CD14-positive monocyte (primary cell): ENCODE measurements at regions not wholly inside any gene's neighbourhood (a gene's known extent, or its start where the extent isn't known, plus 50 kb on each side); places are given as distances from the start of the nearest gene placed in this dataset.

Experiments
- DNase-seq, 3 donors: peaks; one replicate each; pipeline ENCODE4 v3.0.0-alpha.2; 2011 to 2022
- H2AFZ ChIP-seq: 2 replicates; pipeline ENCODE4 v1.6.0; 2012; ENCODE audit warnings: mild to moderate bottlenecking, low read depth, low read length, inconsistent platforms; ENCODE audit not compliant: insufficient read depth, poor library complexity, severe bottlenecking
- H3K27ac ChIP-seq, 2 donors: 1 replicate in 1 of 2; 2 replicates in 1 of 2; pipeline ENCODE4 v1.5.1; 2012 to 2013; ENCODE audit warnings: low read length in 2 of 2, control low read depth in 1 of 2, inconsistent platforms in 1 of 2, low read depth in 1 of 2, mild to moderate bottlenecking in 1 of 2
- H3K27me3 ChIP-seq, 2 donors: one replicate each; pipeline versions ENCODE4 v1.6.0 to v1.6.1; 2011 to 2013; ENCODE audit warnings: low read length in 2 of 2; ENCODE audit not compliant: control insufficient read depth in 2 of 2, insufficient read depth in 2 of 2
- H3K36me3 ChIP-seq, 2 donors: replicated peaks in 1 of 2; 1 replicate in 1 of 2; 2 replicates in 1 of 2; pipeline versions ENCODE4 v1.5.1 to v1.6.1; 2012 to 2013; ENCODE audit warnings: low read length in 2 of 2, control low read depth in 1 of 2, inconsistent platforms in 1 of 2, mild to moderate bottlenecking in 1 of 2; ENCODE audit not compliant: insufficient read depth in 2 of 2, control insufficient read depth in 1 of 2
- H3K4me1 ChIP-seq, 2 donors: 1 replicate in 1 of 2; 2 replicates in 1 of 2; pipeline versions ENCODE4 v1.5.1 to v1.6.1; 2012 to 2013; ENCODE audit warnings: low read length in 2 of 2, control low read depth in 1 of 2, inconsistent platforms in 1 of 2, mild to moderate bottlenecking in 1 of 2, moderate library complexity in 1 of 2; ENCODE audit not compliant: insufficient read depth in 2 of 2, control insufficient read depth in 1 of 2
- H3K4me2 ChIP-seq: replicated peaks from 2 replicates; pipeline ENCODE3; 2012; ENCODE audit warnings: low read length, moderate library complexity, mild to moderate bottlenecking; ENCODE audit not compliant: poor library complexity, severe bottlenecking; ENCODE audit errors: extremely low read depth
- H3K4me3 ChIP-seq, 3 experiments: fragments of 200-600 bp in 1 of 3; sonication (generic) in 1 of 3; replicated peaks in 1 of 3; 1 replicate in 2 of 3; 2 replicates in 1 of 3; pipeline ENCODE4 v1.5.1; 2011 to 2013; ENCODE audit warnings: low read length in 3 of 3, mild to moderate bottlenecking in 3 of 3, control low read depth in 2 of 3, low read depth in 2 of 3, inconsistent platforms in 1 of 3, moderate library complexity in 1 of 3
- H3K79me2 ChIP-seq: 2 replicates; pipeline ENCODE4 v1.6.0; 2012; ENCODE audit warnings: mild to moderate bottlenecking, control low read depth, inconsistent platforms, low read length, moderate library complexity; ENCODE audit not compliant: insufficient read depth
- H3K9ac ChIP-seq: 2 replicates; pipeline ENCODE4 v1.6.0; 2017; ENCODE audit warnings: low read length, mild to moderate bottlenecking; ENCODE audit not compliant: insufficient read depth, poor library complexity, severe bottlenecking
- H3K9me3 ChIP-seq, 2 donors: replicated peaks in 1 of 2; 1 replicate in 1 of 2; 2 replicates in 1 of 2; pipeline versions ENCODE4 v1.5.1 to v1.6.1; 2012 to 2013; ENCODE audit warnings: low read length in 2 of 2, control low read depth in 1 of 2; ENCODE audit not compliant: control insufficient read depth in 1 of 2, insufficient read depth in 1 of 2
- H4K20me1 ChIP-seq: 2 replicates; pipeline ENCODE4 v1.6.0; 2012; ENCODE audit warnings: mild to moderate bottlenecking, low read length, control low read depth, moderate library complexity; ENCODE audit not compliant: insufficient read depth
- H3K27ac Mint-ChIP-seq, 7 donors: one replicate each; pipeline ENCODE4 v1.8.0; 2020; ENCODE audit warnings: mild to moderate bottlenecking in 7 of 7, mixed read lengths in 7 of 7, moderate library complexity in 6 of 7, inconsistent platforms in 2 of 7
- H3K27me3 Mint-ChIP-seq, 3 donors: one replicate each; pipeline ENCODE4 v1.8.0; 2021 to 2022; ENCODE audit warnings: low read depth in 3 of 3, mild to moderate bottlenecking in 3 of 3, mixed read lengths in 3 of 3, moderate library complexity in 3 of 3, inconsistent platforms in 1 of 3
- H3K36me3 Mint-ChIP-seq, 2 donors: one replicate each; pipeline ENCODE4 v1.8.0; 2020; ENCODE audit warnings: mixed read lengths in 2 of 2, inconsistent platforms in 1 of 2, mild to moderate bottlenecking in 1 of 2
- H3K4me1 Mint-ChIP-seq: one replicate; pipeline ENCODE4 v1.8.0; 2020; ENCODE audit warnings: mild to moderate bottlenecking, mixed read lengths
- H3K4me3 Mint-ChIP-seq, 2 donors: one replicate each; pipeline ENCODE4 v1.8.0; 2020; ENCODE audit warnings: mild to moderate bottlenecking in 2 of 2, mixed read lengths in 2 of 2, moderate library complexity in 1 of 2
- H3K9me3 Mint-ChIP-seq, 7 donors: one replicate each; pipeline ENCODE4 v1.8.0; 2020 to 2022; ENCODE audit warnings: mixed read lengths in 7 of 7, mild to moderate bottlenecking in 6 of 7, moderate library complexity in 6 of 7, inconsistent platforms in 2 of 7
- CTCF ChIP-seq: fragments of 200-600 bp; IDR thresholded peaks from one replicate; pipeline ENCODE4 v1.8.0; 2022; ENCODE audit warnings: antibody characterized with exemption, mild to moderate bottlenecking
- WGBS: methylation state at CpG from one replicate; pipeline ENCODE4 v1.1.5; 2013; ENCODE audit warnings: missing lambda C conversion rate; ENCODE audit not compliant: insufficient coverage; 5-methylcytosine and 5-hydroxymethylcytosine counted together
- intact Hi-C, 2 donors: fragments of 100-400 bp; cut with micrococcal nuclease; formaldehyde crosslinking; loops; one replicate each; pipeline versions ENCODE4 v1.15.0 to v1.15.1; 2023

DNA sequence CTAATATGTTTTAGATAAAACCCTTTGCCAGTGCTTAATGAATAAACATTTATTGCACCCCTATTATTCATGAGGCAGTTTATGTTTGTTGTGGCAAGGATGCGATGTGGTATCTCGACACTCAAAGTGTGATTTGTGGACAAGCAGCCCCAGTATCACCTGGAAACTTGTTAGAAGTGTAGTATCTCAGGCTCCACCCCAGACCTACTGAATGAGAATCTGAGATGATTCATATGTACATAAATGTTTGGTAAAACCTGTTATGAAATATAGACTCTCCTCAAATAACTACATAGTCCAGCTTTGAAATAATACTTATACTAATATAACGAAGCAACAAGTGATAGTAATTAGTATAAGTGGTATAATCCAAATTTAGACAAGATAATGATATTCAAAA lies 914.8 kb downstream of the TUSC7 start:
- intact Hi-C loops = no loop called here
- Mint-ChIP-seq H3K27ac (no peak overlapping the region), H3K4me1 (no peaks in the 10 kb centered on the region), H3K27me3 (peaks cover 0 to 4% (median 2%) of the 10 kb centered on the region in 3 donors), H3K4me3 (no peak overlapping the region), H3K9me3 (peaks cover 0 to 3% (median 0%) of the 10 kb centered on the region in 7 donors), H3K36me3 (no peaks in the 10 kb centered on the region)
- TF ChIP-seq CTCF = no peak
- Histone ChIP-seq H3K79me2 (no peaks in the 10 kb centered on the region), H3K4me3 (no peak overlapping the region), H3K4me1 (no peaks in the 10 kb centered on the region), H3K4me2 (no peak overlapping the region), H3K27ac (no peak overlapping the region), H4K20me1 (no peaks in the 10 kb centered on the region), H3K9me3 (no peaks in the 10 kb centered on the region), H3K9ac (no peak overlapping the region), H3K36me3 (no peaks in the 10 kb centered on the region), H3K27me3 (no peaks in the 10 kb centered on the region), H2AFZ (no peak overlapping the region)
- no peak for DNase-seq
- no CpG with 5 or more reads among the region's 3 CpGs for WGBS

- intact Hi-C loops = no loop called here
Observed at GRCh38 chr3:117625174-117625573, 915.6 kb downstream of the TUSC7 start.

More at GRCh38 chr3:117625174-117625573, 915.6 kb downstream of the TUSC7 start:
- no peak overlapping the region for H3K4me3 Mint-ChIP-seq
- Histone ChIP-seq H3K27me3 (no peaks in the 10 kb centered on the region), H3K27ac (no peak overlapping the region), H3K79me2 (no peaks in the 10 kb centered on the region), H3K4me3 (no peak overlapping the region), H3K4me2 (no peak overlapping the region), H3K9me3 (no peaks in the 10 kb centered on the region), H3K9ac (no peak overlapping the region), H3K4me1 (no peaks in the 10 kb centered on the region), H4K20me1 (no peaks in the 10 kb centered on the region), H3K36me3 (no peaks in the 10 kb centered on the region), H2AFZ (no peak overlapping the region)
- no peak overlapping the region for H3K27ac Mint-ChIP-seq
- H3K27me3 Mint-ChIP-seq = peaks cover 0 to 4% (median 2%) of the 10 kb centered on the region in 3 donors
- H3K36me3 Mint-ChIP-seq = no peaks in the 10 kb centered on the region
- no peak for TF ChIP-seq CTCF
- no peaks in the 10 kb centered on the region for H3K4me1 Mint-ChIP-seq
- peaks cover 0 to 3% (median 0%) of the 10 kb centered on the region in 7 donors for H3K9me3 Mint-ChIP-seq
- DNase-seq = no peak
